HepG2 (cell line): ENCODE measurements at regions not wholly inside any gene's neighbourhood (a gene's known extent, or its start where the extent isn't known, plus 50 kb on each side); places are given as distances from the start of the nearest gene placed in this dataset.
A peak's percentile ranks its signal among the peaks of the same experiment; 100 is the strongest.

Source experiments
- ATF4 ChIP-seq, 2 experiments: fragments of 450-650 bp in 1 of 2; sonication (generic) in 1 of 2; formaldehyde crosslinking; IDR thresholded peaks; 2 replicates each; pipeline versions ENCODE4 v1.5.0 to v1.8.0; 2020 to 2022; ENCODE audit warnings: mild to moderate bottlenecking in 1 of 2, missing genetic modification reagents in 1 of 2
- ATRX ChIP-seq: sonication (generic); formaldehyde crosslinking; IDR thresholded peaks from 2 replicates; pipeline ENCODE4 v1.4.0; 2020; ENCODE audit warnings: missing genetic modification reagents, borderline replicate concordance
- FOXA1 ChIP-seq, 2 experiments: fragments of 450-650 bp in 1 of 2; sonication (generic) in 1 of 2; formaldehyde crosslinking in 1 of 2; IDR thresholded peaks; 2 replicates each; pipeline versions ENCODE4 v1.4.0 to v1.6.1; 2016 to 2020; ENCODE audit warnings: missing genetic modification reagents in 1 of 2
- HMGA1 ChIP-seq: sonication (generic); formaldehyde crosslinking; conservative IDR thresholded peaks from 2 replicates; pipeline ENCODE4 v1.4.0; 2020; ENCODE audit warnings: missing genetic modification reagents
- KAT7 ChIP-seq: IDR thresholded peaks from 2 replicates; pipeline ENCODE4 v1.6.1; 2018; ENCODE audit warnings: borderline replicate concordance, missing compliant biosample characterization
- KDM2A ChIP-seq: sonication (generic); formaldehyde crosslinking; IDR thresholded peaks from 2 replicates; pipeline ENCODE4 v1.4.0; 2020; ENCODE audit warnings: low read depth, missing genetic modification reagents, borderline replicate concordance
- MXD4 ChIP-seq: IDR thresholded peaks from 2 replicates; pipeline ENCODE4 v1.6.1; 2016; ENCODE audit warnings: mild to moderate bottlenecking, missing biosample characterization, missing genetic modification reagents
- PATZ1 ChIP-seq: sonication (generic); formaldehyde crosslinking; IDR thresholded peaks from 2 replicates; pipeline ENCODE4 v1.4.0; 2020; ENCODE audit warnings: missing genetic modification reagents
- PTBP1 ChIP-seq: fragments of 200-400 bp; formaldehyde crosslinking; IDR thresholded peaks from 2 replicates; pipeline ENCODE4 v1.6.1; 2018; ENCODE audit warnings: low read length, low read depth; ENCODE audit not compliant: poor library complexity, severe bottlenecking
- SAFB2 ChIP-seq: sonication (generic); formaldehyde crosslinking; IDR thresholded peaks from 2 replicates; pipeline ENCODE4 v1.5.1; 2020; ENCODE audit warnings: missing genetic modification reagents, low read depth, mild to moderate bottlenecking, borderline replicate concordance
- SMARCC2 ChIP-seq: fragments of 450-650 bp; IDR thresholded peaks from 2 replicates; pipeline ENCODE4 v1.6.1; 2017; ENCODE audit warnings: antibody characterized with exemption, mild to moderate bottlenecking
- TBX2 ChIP-seq: sonication (generic); formaldehyde crosslinking; IDR thresholded peaks from 2 replicates; pipeline ENCODE4 v1.5.0; 2020; ENCODE audit warnings: missing genetic modification reagents, mild to moderate bottlenecking, borderline replicate concordance
- WIZ ChIP-seq: sonication (generic); formaldehyde crosslinking; IDR thresholded peaks from 2 replicates; pipeline ENCODE4 v1.5.1; 2020; ENCODE audit warnings: mild to moderate bottlenecking, missing genetic modification reagents
- ZNF230 ChIP-seq: sonication (generic); formaldehyde crosslinking; IDR thresholded peaks from 2 replicates; pipeline ENCODE4 v1.4.0; 2020; ENCODE audit warnings: mild to moderate bottlenecking, missing genetic modification reagents
- ZNF574 ChIP-seq: sonication (generic); formaldehyde crosslinking; IDR thresholded peaks from 2 replicates; pipeline ENCODE4 v1.4.0; 2020; ENCODE audit warnings: missing genetic modification reagents
- ZNF646 ChIP-seq: sonication (generic); formaldehyde crosslinking; IDR thresholded peaks from 2 replicates; pipeline ENCODE4 v1.9.0; 2021; ENCODE audit warnings: mild to moderate bottlenecking, missing genetic modification reagents
- ZSCAN22 ChIP-seq: sonication (generic); formaldehyde crosslinking; IDR thresholded peaks from 2 replicates; pipeline ENCODE4 v1.4.0; 2020; ENCODE audit warnings: mild to moderate bottlenecking, missing genetic modification reagents

- TF ChIP-seq ZNF646 (CRISPR knock-in tag) (no peak), PATZ1 (CRISPR knock-in tag) (peak; percentile 59; the same call in 1 of the 2 replicates), ZNF230 (CRISPR knock-in tag) (no peak), KDM2A (CRISPR knock-in tag) (0 out of 2 replicates have a peak, but pooled peaks have one; percentile 17), TBX2 (CRISPR knock-in tag) (no peak; the same call in 1 of the 2 replicates), MXD4 (CRISPR knock-in tag) (no peak), FOXA1 (IDR thresholded peaks at IDR 0.05) (no peak), FOXA1 (CRISPR knock-in tag; IDR thresholded peaks at IDR 0.05) (peak; percentile 96), ATRX (CRISPR knock-in tag) (no peak), ZSCAN22 (no peak), KAT7 (CRISPR knock-in tag) (no peak), SMARCC2 (no peak), ATF4 (CRISPR knock-in tag; IDR thresholded peaks at IDR 0.05) (no peak), HMGA1 (CRISPR knock-in tag) (no peak), ZNF574 (peak; percentile 53; the same call in 1 of the 2 replicates), PTBP1 (no peak), WIZ (CRISPR knock-in tag) (no peak), SAFB2 (CRISPR knock-in tag) (no peak)
Measured at GRCh38 chr4:15149839-15150592, 147.7 kb downstream of the CPEB2 start (continued).
